GM19239 (cell line): ENCODE measurements at regions not wholly inside any gene's neighbourhood (a gene's known extent, or its start where the extent isn't known, plus 50 kb on each side); places are given as distances from the start of the nearest gene placed in this dataset.

Experiments used
- DNase-seq: peaks from one replicate; pipeline ENCODE4 v3.0.0; 2011; ENCODE audit warnings: low spot score; ENCODE audit not compliant: insufficient read length
- FAIRE-seq: peaks from 2 replicates; lab custom pipeline; 2011; peaks lifted over from hg19 to GRCh38; lab: Jason Lieb, UNC

DNA sequence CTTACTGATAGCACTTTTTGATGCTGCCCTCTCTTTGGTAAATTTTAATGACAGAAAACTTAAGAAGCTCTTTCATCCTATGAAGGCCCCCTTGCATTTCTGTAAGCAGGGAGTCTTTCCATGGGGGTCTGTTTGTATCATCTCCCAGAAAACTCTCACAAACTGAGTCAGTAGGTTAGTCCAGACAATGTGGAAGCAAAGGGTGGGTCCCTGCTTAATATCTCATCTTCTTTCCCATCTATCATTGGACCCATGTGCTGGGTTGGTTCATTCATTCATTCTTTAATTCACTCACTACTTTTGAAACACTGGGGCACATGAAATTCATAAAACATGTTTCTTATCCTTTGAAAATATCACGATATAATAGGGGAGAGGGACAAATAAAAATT lies 164.3 kb downstream of the NTMT2 start:
- DNase-seq (no peak), FAIRE-seq (no peak)

DNA sequence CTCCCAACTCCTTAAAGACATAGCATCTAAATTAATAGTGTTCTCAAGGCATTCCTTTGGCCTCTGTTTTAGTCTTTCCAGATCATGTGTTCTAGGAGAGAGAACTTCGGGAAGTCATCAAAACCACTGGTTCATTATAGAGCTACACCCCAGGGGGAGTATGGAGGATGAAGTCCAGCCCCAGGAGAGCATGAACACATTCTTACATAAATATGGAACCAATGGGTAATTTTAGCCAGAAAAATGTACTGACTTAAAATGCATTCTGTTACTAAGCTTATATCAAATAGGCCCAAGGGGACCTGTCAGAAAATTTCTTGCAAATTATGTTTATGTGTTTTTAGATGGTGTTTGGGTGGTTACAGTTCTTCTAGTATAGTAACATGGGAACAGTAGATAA lies 165.2 kb downstream of the NTMT2 start:
- FAIRE-seq, result no peak
- DNase-seq, result no peak

DNA sequence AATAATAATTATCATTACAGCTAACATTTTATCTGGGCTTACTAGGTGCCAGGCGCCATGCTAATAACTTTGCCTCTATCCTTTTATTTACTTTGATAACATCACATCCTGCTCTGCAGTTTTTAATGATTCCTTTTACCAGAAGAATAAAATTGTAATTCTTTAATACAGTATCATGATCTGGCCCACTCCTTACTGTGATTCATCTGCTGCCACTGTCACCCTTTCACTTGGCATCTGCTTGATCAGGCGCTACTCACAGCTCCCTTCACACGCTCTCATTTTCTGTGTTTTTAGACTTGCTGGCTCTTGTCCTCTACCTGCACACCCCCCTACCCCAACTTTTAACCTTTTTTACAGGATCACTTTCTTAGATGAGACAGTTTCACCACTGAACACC lies 167.5 kb downstream of the NTMT2 start:
- DNase-seq (no peak), FAIRE-seq (no peak)

DNA sequence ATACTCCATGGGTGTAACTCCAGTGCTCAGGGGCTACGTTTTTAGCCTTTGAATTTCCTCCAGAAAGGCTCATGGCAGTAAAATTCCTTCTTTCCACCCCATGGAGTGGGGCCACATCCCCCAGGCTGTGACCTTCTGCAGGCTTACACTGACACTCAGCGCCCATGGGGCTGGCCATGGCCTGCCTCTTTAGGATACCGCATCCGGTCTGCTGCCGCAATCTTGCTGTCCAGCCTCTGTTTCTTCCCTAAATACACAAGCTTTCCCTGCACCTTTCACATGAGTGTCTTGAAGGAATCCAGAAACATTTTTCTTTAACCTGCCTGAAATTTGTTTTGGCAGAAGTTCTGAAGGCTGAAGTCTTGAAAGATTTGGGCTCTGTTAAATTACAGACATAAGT lies 170.5 kb downstream of the NTMT2 start:
- DNase-seq (no peak), FAIRE-seq (no peak)

DNA sequence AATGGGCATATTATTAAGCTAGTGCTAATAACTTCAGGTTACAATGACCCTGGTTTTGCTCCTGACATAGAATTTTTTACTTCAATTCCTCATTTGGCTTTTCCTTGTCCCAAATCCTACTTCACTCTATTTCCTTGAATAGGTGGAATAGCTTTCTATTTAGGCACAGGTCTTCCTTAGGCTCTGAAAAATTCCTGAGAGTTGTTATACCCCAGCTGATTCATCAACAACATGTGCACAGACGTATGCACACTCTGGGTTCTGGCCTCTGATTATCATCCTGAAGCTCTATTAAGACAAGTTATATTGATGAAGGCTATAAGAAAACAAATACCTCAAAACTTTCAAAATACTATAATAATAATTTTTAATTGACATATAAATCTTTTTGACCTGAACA lies 172.4 kb downstream of the NTMT2 start:
- FAIRE-seq (no peak), DNase-seq (no peak)

DNA sequence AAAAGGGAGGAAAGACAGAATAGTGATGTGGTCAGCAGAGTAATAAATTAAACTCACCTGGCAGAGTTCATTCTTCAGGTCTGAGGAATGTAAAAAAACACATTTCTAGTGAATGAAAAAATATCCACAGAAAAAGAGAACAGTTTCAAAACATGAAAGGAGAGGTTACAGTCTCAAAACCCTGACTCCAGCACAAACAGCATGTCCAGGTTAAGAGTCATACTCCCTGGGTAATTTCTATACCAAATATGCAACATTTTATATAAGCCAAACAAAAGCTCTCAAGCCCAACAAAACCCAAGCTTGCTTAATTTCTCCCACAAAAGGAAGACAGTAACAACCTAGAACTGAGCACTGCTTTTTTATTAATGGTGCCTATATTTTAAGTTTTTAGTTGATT lies 173.0 kb downstream of the NTMT2 start:
- FAIRE-seq (no peak), DNase-seq (no peak)

DNA sequence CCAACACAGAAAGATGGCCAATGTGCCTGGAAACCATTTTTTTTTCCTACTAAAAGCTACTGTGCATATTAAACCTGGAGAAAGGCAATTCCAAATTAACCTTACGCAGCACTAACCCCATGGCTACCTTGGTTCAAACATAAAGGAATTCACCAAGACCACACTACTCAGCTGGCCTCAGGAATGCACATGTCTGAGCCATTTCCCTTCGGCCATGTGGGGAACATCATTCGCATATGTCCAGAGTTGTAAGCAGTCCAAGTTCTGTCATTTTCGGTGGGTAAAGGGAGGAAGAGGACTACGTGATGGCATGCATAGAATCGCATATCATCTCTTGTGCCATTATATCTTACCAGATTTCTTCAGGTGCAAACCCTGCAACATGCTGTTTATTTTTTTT lies 175.4 kb downstream of the NTMT2 start:
- FAIRE-seq (no peak), DNase-seq (no peak)

DNA sequence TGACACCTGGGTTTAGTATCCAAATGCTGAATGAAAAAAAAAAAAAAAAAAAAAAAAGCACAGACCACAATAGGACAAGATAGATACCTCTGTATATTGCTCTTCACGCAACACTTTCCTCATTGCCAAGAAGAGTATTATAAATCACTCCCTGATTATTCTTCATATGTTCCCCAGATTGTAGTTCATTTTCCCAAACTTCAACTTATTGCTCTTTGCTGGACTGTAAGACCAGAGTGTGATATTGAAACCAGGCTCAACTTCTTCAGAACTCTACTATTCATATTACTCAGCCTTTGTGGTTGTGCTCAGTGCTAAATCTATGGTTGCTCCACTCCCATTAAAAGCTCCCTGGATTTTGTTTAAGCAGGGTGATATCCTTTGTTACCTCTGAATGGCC lies 180.4 kb downstream of the NTMT2 start:
- no peak for FAIRE-seq
- DNase-seq, result no peak

DNA sequence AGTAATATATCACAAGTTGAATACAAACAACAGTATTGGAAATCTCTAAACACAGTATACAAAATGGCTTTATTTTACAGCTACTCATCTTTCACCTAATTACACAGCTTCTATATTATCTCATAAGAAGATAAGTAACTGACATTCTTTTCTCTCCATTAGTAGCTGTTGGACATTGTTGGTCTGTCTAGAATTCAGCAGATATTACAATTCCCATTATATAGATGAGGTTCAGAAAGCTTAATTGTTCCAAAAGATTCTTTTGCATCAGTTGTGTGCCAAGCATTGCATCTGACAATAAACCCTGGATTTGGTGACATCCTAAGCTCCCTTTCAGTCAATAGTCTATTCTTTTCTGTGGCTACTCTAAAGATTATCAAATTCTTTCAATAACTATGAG lies 187.0 kb downstream of the NTMT2 start:
- no peak for DNase-seq

DNA sequence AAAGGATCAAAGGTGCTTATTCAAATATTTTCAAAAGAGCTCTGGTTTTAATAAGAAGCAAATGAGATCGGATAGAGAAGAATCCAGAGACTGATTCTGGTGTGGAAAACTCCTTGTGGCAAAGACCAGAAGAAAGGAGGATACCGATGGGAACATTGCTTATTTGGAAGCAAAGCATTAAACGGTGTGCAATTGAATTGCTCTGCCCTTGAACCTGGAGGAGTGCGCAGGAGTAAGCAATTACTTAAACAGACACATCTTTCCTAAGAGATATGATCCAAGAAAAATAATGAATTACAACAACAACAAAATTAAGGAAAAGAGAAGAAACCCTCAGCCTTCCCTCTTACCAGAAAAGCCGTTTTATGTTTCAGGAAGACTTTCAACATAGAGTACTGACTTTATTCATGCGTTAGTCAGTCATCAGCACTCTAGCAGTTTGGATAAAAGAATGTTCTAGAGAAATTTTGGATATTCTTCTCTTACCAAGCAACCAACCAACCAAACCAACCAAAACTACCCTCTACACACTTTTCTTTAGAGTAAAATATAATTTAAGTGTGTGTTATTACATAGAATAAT lies 191.7 kb downstream of the NTMT2 start:
- FAIRE-seq (no peak), DNase-seq (no peak)

More for the DNA sequence above, 187.0 kb downstream of the NTMT2 start:
- no peak for FAIRE-seq

DNA sequence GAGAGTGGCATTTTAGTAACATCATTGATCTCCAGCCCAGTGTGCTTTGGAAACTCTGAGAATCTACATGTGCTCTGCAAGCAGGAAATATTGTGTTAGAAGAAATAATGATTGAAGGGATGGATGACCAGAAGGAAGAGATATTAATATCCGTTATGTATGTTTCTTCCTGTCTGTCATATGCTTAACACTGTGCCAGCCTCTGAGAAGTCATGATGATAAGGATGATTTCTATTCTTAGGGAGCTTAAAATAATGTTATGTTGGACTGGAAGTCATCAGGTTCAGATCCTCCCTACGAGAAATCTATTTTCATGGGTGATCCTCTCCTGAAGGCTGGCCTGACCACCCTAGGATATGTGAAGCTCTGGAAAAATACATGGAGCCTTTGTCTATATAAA lies 192.4 kb upstream of the GORAB start:
- DNase-seq (no peak), FAIRE-seq (no peak)

DNA sequence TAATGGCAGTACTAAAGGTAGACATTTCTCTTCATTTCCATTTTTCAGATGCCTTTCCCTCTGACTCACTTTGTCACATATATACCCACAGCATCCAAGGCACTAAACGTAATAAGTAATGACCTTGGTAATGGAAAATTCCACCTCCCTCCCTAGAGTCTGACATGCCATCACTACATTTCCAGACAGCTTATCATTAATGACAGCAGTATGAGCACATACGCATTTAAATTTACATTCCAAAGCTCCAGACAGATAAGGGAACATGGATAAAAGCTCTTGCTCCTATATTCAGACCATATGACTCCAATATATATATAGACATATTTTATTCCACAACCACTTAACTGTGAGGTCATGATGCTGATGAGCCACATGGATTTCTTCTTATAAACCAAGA lies 191.7 kb upstream of the GORAB start:
- FAIRE-seq (no peak), DNase-seq (no peak)

DNA sequence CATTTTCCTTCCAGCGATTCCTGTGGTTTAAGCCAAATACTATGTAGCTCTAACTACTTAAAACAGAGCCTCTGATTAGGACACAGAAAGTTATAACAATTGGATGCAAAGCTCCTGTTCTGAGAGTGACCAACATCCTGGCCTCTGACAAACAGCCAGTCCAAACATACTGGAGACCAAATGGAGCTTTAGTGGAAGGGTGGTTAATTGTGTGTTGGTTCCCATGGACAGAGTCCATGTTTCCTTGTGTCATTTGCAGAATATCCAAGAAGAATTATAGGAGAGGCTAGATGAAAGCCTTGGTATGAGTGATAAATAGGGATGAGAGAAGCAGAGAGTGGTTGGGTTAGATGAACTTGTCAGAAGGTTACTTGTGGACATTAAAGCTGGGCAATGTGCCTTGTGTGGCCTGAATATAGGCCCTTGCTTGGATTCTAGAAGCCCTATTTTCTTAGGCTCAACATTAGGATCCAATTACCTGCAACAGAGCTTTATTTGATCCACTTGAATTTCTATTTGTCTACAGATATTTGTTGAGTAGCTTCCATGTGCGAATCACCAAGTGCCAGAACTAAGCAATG lies 180.5 kb upstream of the GORAB start:
- DNase-seq, result no peak
- FAIRE-seq, result no peak

DNA sequence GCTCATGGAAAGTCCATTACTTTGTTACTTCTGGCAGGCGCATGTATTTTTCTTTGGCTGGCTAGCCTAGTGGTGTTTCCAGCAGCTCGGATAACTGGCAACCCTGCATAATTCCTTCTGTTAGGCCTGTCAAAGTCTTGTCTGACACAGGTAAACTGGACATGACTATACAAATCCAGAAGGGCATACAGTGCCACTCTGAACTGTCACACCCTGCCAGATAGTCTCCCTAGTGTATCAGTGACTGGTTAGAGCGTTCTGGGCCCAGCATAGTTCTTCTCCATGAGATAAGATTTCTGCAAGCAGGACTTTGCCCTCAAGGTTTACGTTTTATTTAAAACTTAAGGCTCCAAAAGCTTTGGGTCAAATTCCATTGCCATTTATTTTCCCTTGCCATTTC lies 177.7 kb upstream of the GORAB start:
- DNase-seq, result no peak
- no peak for FAIRE-seq

DNA sequence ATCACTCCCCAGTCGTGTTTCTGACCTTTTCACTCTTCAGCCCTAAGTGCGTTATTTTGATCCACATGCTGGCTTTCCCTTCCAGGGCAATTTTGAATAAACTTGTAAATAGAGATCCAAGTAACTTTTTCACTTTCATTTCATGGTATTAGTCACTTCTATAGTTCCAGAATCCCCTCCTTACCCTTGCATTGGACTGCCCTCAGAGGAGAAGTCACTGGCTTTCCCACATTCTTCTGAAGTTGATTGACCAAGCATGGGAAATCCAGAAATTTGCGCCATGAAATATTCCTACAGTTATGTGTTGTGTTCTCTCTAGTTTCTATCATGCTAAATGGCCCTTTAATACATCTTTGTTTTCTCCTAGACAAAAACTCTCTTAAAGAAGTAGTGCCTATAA lies 177.3 kb upstream of the GORAB start:
- DNase-seq (no peak), FAIRE-seq (no peak)

DNA sequence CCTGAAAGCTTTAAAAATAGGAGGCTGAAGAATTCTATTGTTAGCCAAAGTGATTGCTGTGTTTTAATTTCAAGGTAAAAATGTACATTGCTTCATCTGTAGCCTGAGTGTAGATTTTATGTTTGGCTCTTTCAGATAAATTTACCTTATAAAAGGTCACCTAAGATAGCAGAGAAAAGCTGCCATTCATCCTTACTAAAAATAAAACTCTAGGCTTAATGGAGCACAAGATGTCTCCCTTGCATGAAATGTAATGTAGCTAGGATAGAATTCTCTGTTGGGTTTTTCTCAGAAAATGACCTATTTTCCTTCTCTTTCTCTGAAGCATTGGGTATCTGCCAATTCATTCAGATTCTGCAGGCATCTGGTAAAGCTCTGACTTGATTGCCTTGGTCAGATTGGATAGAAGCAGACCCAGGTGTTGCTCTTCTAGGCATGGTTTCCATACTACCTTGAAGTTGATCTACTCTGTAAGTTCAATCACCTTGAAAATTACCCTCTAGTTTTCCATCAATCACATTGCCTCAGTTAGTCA lies 176.6 kb upstream of the GORAB start:
- DNase-seq (no peak), FAIRE-seq (no peak)

DNA sequence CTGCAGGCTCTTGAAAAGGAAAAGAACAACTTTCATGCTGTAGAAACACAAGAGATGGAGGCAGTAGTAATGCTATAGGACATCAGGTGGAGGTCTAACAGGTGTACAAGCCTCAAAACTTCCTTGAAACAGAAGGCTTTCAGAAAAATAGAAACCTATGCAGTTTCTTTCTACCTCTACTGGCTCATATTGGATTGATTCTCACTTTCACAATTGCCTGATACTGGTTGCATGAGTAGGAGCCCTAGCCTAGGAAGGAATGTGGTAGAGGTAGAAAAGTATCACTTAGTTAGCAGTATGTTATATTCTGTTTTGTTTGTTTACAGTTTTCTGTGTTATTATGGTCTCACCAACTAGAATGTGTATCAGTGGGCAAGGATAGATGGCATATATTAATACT lies 175.4 kb upstream of the GORAB start:
- no peak for FAIRE-seq
- no peak for DNase-seq

DNA sequence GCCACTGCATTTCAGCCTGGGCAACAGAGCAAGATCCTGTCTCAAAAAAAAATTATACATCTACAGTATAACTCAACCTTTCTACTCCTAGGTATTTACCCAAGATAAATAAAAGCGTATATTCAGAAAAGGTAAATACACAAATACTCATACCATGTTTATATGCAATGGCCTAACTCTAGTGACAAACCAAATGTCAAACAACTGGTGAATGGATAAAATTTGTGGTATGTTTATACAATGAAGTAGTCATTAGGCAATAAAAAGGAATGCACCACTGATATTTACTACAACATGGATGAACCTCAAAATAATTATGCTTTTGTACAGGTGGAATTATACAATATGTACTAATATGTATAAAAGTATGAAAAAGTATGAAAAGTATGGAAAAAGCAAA lies 174.2 kb upstream of the GORAB start:
- DNase-seq, result no peak
- FAIRE-seq, result no peak

DNA sequence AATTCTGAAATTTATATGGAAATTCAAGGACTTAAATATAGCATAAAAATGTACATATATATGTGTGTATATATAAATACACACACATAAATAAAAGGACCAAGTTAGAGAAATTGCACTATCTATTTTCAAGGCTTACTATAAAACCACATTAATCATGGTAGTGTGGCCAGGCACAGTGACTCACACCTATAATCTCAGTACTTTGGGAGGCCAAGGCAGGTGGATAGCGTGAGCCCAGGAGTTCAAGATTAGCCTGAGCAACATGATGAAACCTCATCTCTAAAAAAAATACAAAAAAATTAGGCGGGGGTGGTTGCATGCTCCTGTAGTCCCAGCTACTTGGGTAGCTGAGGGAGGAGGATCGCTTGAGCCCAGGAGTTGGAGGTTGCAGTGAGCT lies 171.4 kb upstream of the GORAB start:
- no peak for FAIRE-seq

DNA sequence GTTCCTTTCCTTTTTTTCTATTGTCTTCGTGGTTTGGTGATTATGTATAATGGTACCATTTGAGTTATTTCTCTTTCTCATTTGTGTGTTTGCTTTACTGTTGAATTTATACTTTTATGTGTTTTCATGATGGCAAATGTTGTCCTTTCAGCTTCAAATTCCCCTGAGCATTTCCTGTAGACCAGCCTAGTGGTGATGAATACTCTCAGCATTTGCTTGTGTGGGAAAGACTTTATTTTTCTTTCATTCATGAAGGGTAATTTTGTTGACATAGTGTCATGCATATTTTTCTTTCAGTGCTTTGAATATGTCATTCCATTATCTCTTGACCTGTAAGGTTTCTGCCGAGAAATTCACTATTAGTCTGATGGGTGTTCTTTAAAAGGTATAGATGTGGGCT lies 166.6 kb upstream of the GORAB start:
- FAIRE-seq, result no peak

More for the DNA sequence above, 171.4 kb upstream of the GORAB start:
- DNase-seq, result no peak

DNA sequence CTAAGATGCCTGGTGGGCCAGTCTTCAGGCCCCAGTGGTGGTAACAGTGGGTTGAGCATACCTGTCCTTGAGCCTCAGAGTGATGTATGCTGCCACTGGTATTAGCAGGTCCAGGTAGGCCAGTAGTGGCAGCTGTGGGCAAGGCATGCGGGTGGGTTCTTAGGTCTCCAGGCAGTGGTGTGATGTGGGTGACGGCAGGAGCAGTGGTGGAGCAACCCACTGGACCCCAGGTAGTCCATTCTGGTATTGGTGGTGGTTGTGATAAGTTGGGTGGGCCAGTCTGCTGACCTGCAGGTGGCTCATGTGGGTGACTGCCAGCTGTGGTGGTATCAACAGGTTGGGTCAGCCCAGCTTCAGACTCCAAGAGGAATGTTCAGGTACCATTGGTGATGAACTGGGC lies 165.0 kb upstream of the GORAB start:
- FAIRE-seq, result no peak
- DNase-seq, result no peak

More for the DNA sequence above, 166.6 kb upstream of the GORAB start:
- no peak for DNase-seq

DNA sequence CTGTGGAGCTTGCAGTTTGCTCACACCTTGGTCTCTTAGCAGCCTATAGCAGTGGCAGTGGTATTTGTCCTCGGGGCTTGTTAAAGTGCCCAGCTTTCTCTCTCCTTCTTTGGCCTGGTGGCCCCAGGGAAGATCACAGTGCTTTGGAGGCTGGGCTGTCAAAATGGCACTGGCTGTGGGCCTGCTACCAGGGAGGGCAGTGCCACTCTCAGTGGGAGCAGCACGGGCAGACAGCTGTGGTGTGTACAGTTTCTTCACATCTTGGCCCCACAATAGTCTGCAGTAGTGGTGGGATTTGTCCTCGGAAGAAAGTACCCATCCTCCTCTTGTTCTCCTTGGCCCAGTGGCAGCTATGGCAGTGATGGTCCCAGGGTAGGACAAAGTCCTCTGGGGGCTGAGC lies 164.4 kb upstream of the GORAB start:
- FAIRE-seq (no peak), DNase-seq (no peak)
